ENCODE measurements at regions not wholly inside any gene's neighbourhood (a gene's known extent, or its start where the extent isn't known, plus 50 kb on each side); places are given as distances from the start of the nearest gene placed in this dataset.

- TF ChIP-seq, protein P1, sequence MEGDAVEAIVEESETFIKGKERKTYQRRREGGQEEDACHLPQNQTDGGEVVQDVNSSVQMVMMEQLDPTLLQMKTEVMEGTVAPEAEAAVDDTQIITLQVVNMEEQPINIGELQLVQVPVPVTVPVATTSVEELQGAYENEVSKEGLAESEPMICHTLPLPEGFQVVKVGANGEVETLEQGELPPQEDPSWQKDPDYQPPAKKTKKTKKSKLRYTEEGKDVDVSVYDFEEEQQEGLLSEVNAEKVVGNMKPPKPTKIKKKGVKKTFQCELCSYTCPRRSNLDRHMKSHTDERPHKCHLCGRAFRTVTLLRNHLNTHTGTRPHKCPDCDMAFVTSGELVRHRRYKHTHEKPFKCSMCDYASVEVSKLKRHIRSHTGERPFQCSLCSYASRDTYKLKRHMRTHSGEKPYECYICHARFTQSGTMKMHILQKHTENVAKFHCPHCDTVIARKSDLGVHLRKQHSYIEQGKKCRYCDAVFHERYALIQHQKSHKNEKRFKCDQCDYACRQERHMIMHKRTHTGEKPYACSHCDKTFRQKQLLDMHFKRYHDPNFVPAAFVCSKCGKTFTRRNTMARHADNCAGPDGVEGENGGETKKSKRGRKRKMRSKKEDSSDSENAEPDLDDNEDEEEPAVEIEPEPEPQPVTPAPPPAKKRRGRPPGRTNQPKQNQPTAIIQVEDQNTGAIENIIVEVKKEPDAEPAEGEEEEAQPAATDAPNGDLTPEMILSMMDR (IDR thresholded peaks at IDR 0.05): no peak
- TF ChIP-seq POLR2A (IDR thresholded peaks at IDR 0.05): no peak
Observed at GRCh38 chr6:104409913-104410312, 449.8 kb downstream of the HACE1 start.
